ENCODE measurements at regions not wholly inside any gene's neighbourhood (a gene's known extent, or its start where the extent isn't known, plus 50 kb on each side); places are given as distances from the start of the nearest gene placed in this dataset.
"Not testable (repeated sequence)": the region's sequence is repeated elsewhere in the genome, so short reads cannot be mapped to it uniquely, and the experiment has no call there.

- Mint-ChIP-seq H3K4me3 (no peak overlapping the region), H3K4me1 (ENCODE audit: low read depth) (no peaks in the 10 kb centered on the region), H3K27me3 (no peaks in the 10 kb centered on the region), H3K9me3 (peaks cover 1% of the 10 kb centered on the region), H3K36me3 (ENCODE audit: low read depth) (no peaks in the 10 kb centered on the region), H3K27ac (no peak overlapping the region)
- no peak for DNase-seq
Measured at GRCh38 chr4:147194114-147194513, 248.4 kb upstream of the TTC29 start.

- no peak overlapping the region for H3K4me3 Mint-ChIP-seq
- H3K4me1 Mint-ChIP-seq (ENCODE audit: low read depth), result no peaks in the 10 kb centered on the region
- no peak overlapping the region for H3K27ac Mint-ChIP-seq
- H3K36me3 Mint-ChIP-seq (ENCODE audit: low read depth), result no peaks in the 10 kb centered on the region
- H3K27me3 Mint-ChIP-seq, result no peaks in the 10 kb centered on the region
- no peak for DNase-seq
- H3K9me3 Mint-ChIP-seq, result no peaks in the 10 kb centered on the region
Measured at GRCh38 chr4:147194604-147195003, 248.9 kb upstream of the TTC29 start.

GRCh38 chr4:147195386-147195785 is 249.7 kb upstream of the TTC29 start:
- H3K27me3 Mint-ChIP-seq, result no peaks in the 10 kb centered on the region
- no peaks in the 10 kb centered on the region for H3K36me3 Mint-ChIP-seq (ENCODE audit: low read depth)
- H3K9me3 Mint-ChIP-seq, result no peaks in the 10 kb centered on the region
- no peak for DNase-seq
- no peak overlapping the region for H3K4me3 Mint-ChIP-seq
- no peak overlapping the region for H3K27ac Mint-ChIP-seq
- H3K4me1 Mint-ChIP-seq (ENCODE audit: low read depth), result no peaks in the 10 kb centered on the region

GRCh38 chr4:147198411-147199051 is 252.9 kb upstream of the TTC29 start:
- Mint-ChIP-seq H3K27ac (no peak overlapping the region), H3K4me1 (ENCODE audit: low read depth) (no peaks in the 10 kb centered on the region), H3K27me3 (no peaks in the 10 kb centered on the region), H3K4me3 (no peak overlapping the region), H3K36me3 (ENCODE audit: low read depth) (no peaks in the 10 kb centered on the region), H3K9me3 (no peaks in the 10 kb centered on the region)
- no peak for DNase-seq

- no peaks in the 10 kb centered on the region for H3K4me1 Mint-ChIP-seq (ENCODE audit: low read depth)
- no peaks in the 10 kb centered on the region for H3K36me3 Mint-ChIP-seq (ENCODE audit: low read depth)
- no peak overlapping the region for H3K27ac Mint-ChIP-seq
- no peak for DNase-seq
- H3K9me3 Mint-ChIP-seq, result no peaks in the 10 kb centered on the region
- no peak overlapping the region for H3K4me3 Mint-ChIP-seq
- H3K27me3 Mint-ChIP-seq, result no peaks in the 10 kb centered on the region
Measured at GRCh38 chr4:147201016-147201415, 255.4 kb upstream of the TTC29 start.

GRCh38 chr4:147206807-147207206 is 261.1 kb upstream of the TTC29 start:
- H3K9me3 Mint-ChIP-seq, result no peaks in the 10 kb centered on the region
- H3K4me3 Mint-ChIP-seq, result no peak overlapping the region
- no peak for DNase-seq
- H3K4me1 Mint-ChIP-seq (ENCODE audit: low read depth), result no peaks in the 10 kb centered on the region
- H3K27me3 Mint-ChIP-seq, result no peaks in the 10 kb centered on the region
- no peak overlapping the region for H3K27ac Mint-ChIP-seq
- no peaks in the 10 kb centered on the region for H3K36me3 Mint-ChIP-seq (ENCODE audit: low read depth)

GRCh38 chr4:147207911-147208310 is 262.2 kb upstream of the TTC29 start:
- no peak for DNase-seq
- Mint-ChIP-seq H3K27me3 (no peaks in the 10 kb centered on the region), H3K4me3 (no peak overlapping the region), H3K9me3 (no peaks in the 10 kb centered on the region), H3K4me1 (ENCODE audit: low read depth) (no peaks in the 10 kb centered on the region), H3K27ac (no peak overlapping the region), H3K36me3 (ENCODE audit: low read depth) (no peaks in the 10 kb centered on the region)

GRCh38 chr4:147217655-147218054 is 263.2 kb upstream of the EDNRA start:
- Mint-ChIP-seq H3K36me3 (ENCODE audit: low read depth) (no peaks in the 10 kb centered on the region), H3K27ac (no peak overlapping the region), H3K9me3 (no peaks in the 10 kb centered on the region), H3K4me1 (ENCODE audit: low read depth) (no peaks in the 10 kb centered on the region), H3K27me3 (no peaks in the 10 kb centered on the region), H3K4me3 (no peak overlapping the region)
- no peak for DNase-seq

- H3K27ac Mint-ChIP-seq, result no peak overlapping the region
- no peaks in the 10 kb centered on the region for H3K9me3 Mint-ChIP-seq
- H3K4me1 Mint-ChIP-seq (ENCODE audit: low read depth), result no peaks in the 10 kb centered on the region
- H3K36me3 Mint-ChIP-seq (ENCODE audit: low read depth), result no peaks in the 10 kb centered on the region
- no peaks in the 10 kb centered on the region for H3K27me3 Mint-ChIP-seq
- H3K4me3 Mint-ChIP-seq, result no peak overlapping the region
- no peak for DNase-seq
Measured at GRCh38 chr4:147219145-147219544, 261.8 kb upstream of the EDNRA start.

- Mint-ChIP-seq H3K4me3 (no peak overlapping the region), H3K27me3 (no peaks in the 10 kb centered on the region), H3K9me3 (no peaks in the 10 kb centered on the region), H3K27ac (no peak overlapping the region), H3K36me3 (ENCODE audit: low read depth) (no peaks in the 10 kb centered on the region), H3K4me1 (ENCODE audit: low read depth) (no peaks in the 10 kb centered on the region)
- DNase-seq, result no peak
Measured at GRCh38 chr4:147220833-147221232, 260.1 kb upstream of the EDNRA start.

GRCh38 chr4:147222906-147223305 is 258.0 kb upstream of the EDNRA start:
- Mint-ChIP-seq H3K9me3 (no peaks in the 10 kb centered on the region), H3K4me1 (ENCODE audit: low read depth) (no peaks in the 10 kb centered on the region), H3K27me3 (no peaks in the 10 kb centered on the region), H3K27ac (no peak overlapping the region), H3K4me3 (no peak overlapping the region), H3K36me3 (ENCODE audit: low read depth) (no peaks in the 10 kb centered on the region)
- no peak for DNase-seq

GRCh38 chr4:147223576-147223975 is 257.3 kb upstream of the EDNRA start:
- H3K4me1 Mint-ChIP-seq (ENCODE audit: low read depth), result no peaks in the 10 kb centered on the region
- no peak overlapping the region for H3K4me3 Mint-ChIP-seq
- no peaks in the 10 kb centered on the region for H3K9me3 Mint-ChIP-seq
- no peaks in the 10 kb centered on the region for H3K27me3 Mint-ChIP-seq
- H3K27ac Mint-ChIP-seq, result no peak overlapping the region
- no peak for DNase-seq
- H3K36me3 Mint-ChIP-seq (ENCODE audit: low read depth), result no peaks in the 10 kb centered on the region

- Mint-ChIP-seq H3K27me3 (peaks cover 3% of the 10 kb centered on the region), H3K36me3 (ENCODE audit: low read depth) (no peaks in the 10 kb centered on the region), H3K9me3 (no peaks in the 10 kb centered on the region), H3K4me3 (no peak overlapping the region), H3K4me1 (ENCODE audit: low read depth) (no peaks in the 10 kb centered on the region), H3K27ac (no peak overlapping the region)
- no peak for DNase-seq
Measured at GRCh38 chr4:147236806-147237205, 244.1 kb upstream of the EDNRA start.

GRCh38 chr4:147244786-147245185 is 236.1 kb upstream of the EDNRA start:
- DNase-seq, result no peak
- no peak overlapping the region for H3K4me3 Mint-ChIP-seq
- no peaks in the 10 kb centered on the region for H3K9me3 Mint-ChIP-seq

GRCh38 chr4:147246096-147246495 is 234.8 kb upstream of the EDNRA start:
- no peaks in the 10 kb centered on the region for H3K4me1 Mint-ChIP-seq (ENCODE audit: low read depth)
- H3K27ac Mint-ChIP-seq, result no peak overlapping the region
- DNase-seq, result no peak
- H3K9me3 Mint-ChIP-seq, result no peaks in the 10 kb centered on the region
- no peaks in the 10 kb centered on the region for H3K27me3 Mint-ChIP-seq
- H3K4me3 Mint-ChIP-seq, result no peak overlapping the region
- H3K36me3 Mint-ChIP-seq (ENCODE audit: low read depth), result no peaks in the 10 kb centered on the region

More at GRCh38 chr4:147244786-147245185, 236.1 kb upstream of the EDNRA start:
- H3K27ac Mint-ChIP-seq, result no peak overlapping the region
- H3K27me3 Mint-ChIP-seq, result peaks cover 3% of the 10 kb centered on the region
- H3K36me3 Mint-ChIP-seq (ENCODE audit: low read depth), result no peaks in the 10 kb centered on the region
- H3K4me1 Mint-ChIP-seq (ENCODE audit: low read depth), result no peaks in the 10 kb centered on the region

GRCh38 chr4:147246528-147246927 is 234.4 kb upstream of the EDNRA start:
- H3K27ac Mint-ChIP-seq; DNase-seq; H3K27me3 Mint-ChIP-seq; H3K36me3 Mint-ChIP-seq (ENCODE audit: low read depth); H3K4me1 Mint-ChIP-seq (ENCODE audit: low read depth); H3K9me3 Mint-ChIP-seq; H3K4me3 Mint-ChIP-seq: not testable (repeated sequence)

Data from activated T-cell treated with anti-CD3 and anti-CD28 coated beads, Interleukin-2, amount 50 U/mL, for 24 hours (primary cell).